ENCODE measurements at regions not wholly inside any gene's neighbourhood (a gene's known extent, or its start where the extent isn't known, plus 50 kb on each side); places are given as distances from the start of the nearest gene placed in this dataset.

GRCh38 chr4:11337287-11337686 is 91.4 kb downstream of the HS3ST1 start:
- in situ Hi-C loops (cut with MboI; ENCODE audit: low sequenced_read_pairs) (no loop called here), intact Hi-C loops (cut with micrococcal nuclease) (no loop called here), dilution Hi-C loops (cut with HindIII; ENCODE audit: low sequenced_read_pairs, unreplicated experiment) (no loop called here)
- Histone ChIP-seq H2AFZ (replicated peaks; ENCODE audit: low read length, poor library complexity) (no peak overlapping the region), H2BK15ac (ENCODE audit: low read depth, low read length) (no peak overlapping the region), H3K79me1 (ENCODE audit: low read depth in 1 of 2, low read length in 2 of 2) (no peaks in the 10 kb centered on the region), H3K36me3 (ENCODE audit: control insufficient read depth, insufficient read depth, low read length) (no peaks in the 10 kb centered on the region), H4K20me1 (ENCODE audit: insufficient read depth, low read length) (no peaks in the 10 kb centered on the region), H3K4me3 (ENCODE audit: insufficient read depth, low read depth, low read length) (no peak overlapping the region), H4K8ac (ENCODE audit: low read depth in 2 of 2, low read length in 2 of 2) (no peak overlapping the region), H3K9ac (ENCODE audit: low read depth, low read length) (no peak overlapping the region), H3K23ac (ENCODE audit: low read depth, low read length) (no peak overlapping the region), H3K9me1 (ENCODE audit: insufficient read depth, low read length) (no peaks in the 10 kb centered on the region), H3K56ac (ENCODE audit: extremely low read depth, insufficient read depth, low read length) (no peak overlapping the region), H2BK120ac (ENCODE audit: low read depth, low read length) (no peak overlapping the region), H2BK20ac (ENCODE audit: low read depth, low read length) (no peak overlapping the region), H2BK5ac (ENCODE audit: low read depth, low read length, poor library complexity, severe bottlenecking) (no peak overlapping the region), H3K4me1 (ENCODE audit: control insufficient read depth, insufficient read depth, low read length) (no peaks in the 10 kb centered on the region), H3K4me2 (ENCODE audit: low read depth, low read length) (no peak overlapping the region), H4K91ac (ENCODE audit: insufficient read depth, low read depth, low read length) (no peak overlapping the region), H3K14ac (replicated peaks; ENCODE audit: low read depth, low read length) (no peak overlapping the region), H3K27ac (ENCODE audit: insufficient read depth, low read length) (no peak overlapping the region), H3K27me3 (ENCODE audit: control insufficient read depth, insufficient read depth, low read length) (no peaks in the 10 kb centered on the region), H3K4ac (ENCODE audit: low read depth, low read length) (no peak overlapping the region), H2AK5ac (ENCODE audit: low read depth, low read length) (no peak overlapping the region), H4K5ac (ENCODE audit: low read depth, low read length) (no peak overlapping the region), H2AK9ac (replicated peaks; ENCODE audit: low read depth, low read length, poor library complexity) (no peak overlapping the region), H3K18ac (ENCODE audit: low read depth, low read length) (no peak overlapping the region), H3K9me3 (ENCODE audit: control insufficient read depth, insufficient read depth, low read length) (no peaks in the 10 kb centered on the region; the same call in 1 of the 2 replicates)
- ChIA-PET POLR2A (ENCODE audit: unreplicated experiment) (no interaction called here), CTCF (no interaction called here)
- no peak for TF ChIP-seq POLR2A (IDR thresholded peaks at IDR 0.05; ENCODE audit: low read depth, low read length)
- no peak for ATAC-seq (ENCODE audit: low read depth)
- WGBS, 2 experiments (ENCODE audit: extremely low coverage in 2 of 2, insufficient read length in 1 of 2): no CpG with 5 or more reads among the region's 1 CpG
- no TSS peak for BruUV-seq (replicated peaks)
- DNase-seq: no peak

All from IMR-90 (cell line).